K562 (cell line): ENCODE measurements at regions not wholly inside any gene's neighbourhood (a gene's known extent, or its start where the extent isn't known, plus 50 kb on each side); places are given as distances from the start of the nearest gene placed in this dataset.

Experiments
- ATAC-seq: fragments of 200-7000 bp; cut with Tn5 transposase; 3 replicates; pipeline ENCODE4 v1.9.1; 2020; ENCODE audit warnings: moderate library complexity
- BruUV-seq: library from RNA; stranded (reverse); fragments of 400-500 nt; replicated peaks from 2 replicates; lab custom pipeline; 2021; lab: Mats Ljungman, UMichigan
- CTCF ChIA-PET: fragments of 300-600 bp; formaldehyde crosslinking; extraction: SDS; loops from one replicate; lab custom pipeline; 2021; ENCODE audit warnings: low intra/inter-chr PET ratio; lab: Yijun Ruan, JAX
- POLR2A ChIA-PET: fragments of 300-600, 350-650 bp; sonication (Branson Sonifier 250); formaldehyde crosslinking; extraction: SDS; loops from one replicate; lab custom pipeline; 2021; ENCODE audit warnings: antibody characterized with exemption, inconsistent platforms; lab: Yijun Ruan, JAX
- DNase-seq, 4 experiments: peaks; one replicate each; pipeline versions ENCODE4 v3.0.0 to v3.0.0-alpha.2; 2011 to 2018; ENCODE audit warnings: low spot score in 3 of 4, mixed read lengths in 3 of 4; ENCODE audit errors: extremely low read depth in 1 of 4
- FAIRE-seq: peaks from 2 replicates; lab custom pipeline; 2011; peaks lifted over from hg19 to GRCh38; lab: Jason Lieb, UNC
- H2AFZ ChIP-seq: 2 replicates; pipeline ENCODE4 v1.6.0; 2011; ENCODE audit warnings: low read depth, low read length, control low read depth, inconsistent platforms
- H3K27ac ChIP-seq: fragments of 200-600 bp; 3 replicates; pipeline ENCODE4 v1.8.0; 2011; ENCODE audit warnings: low read depth, mild to moderate bottlenecking, control low read depth, inconsistent platforms, low read length, moderate library complexity, mixed read lengths; ENCODE audit errors: extremely low read depth
- H3K27me3 ChIP-seq, 2 experiments: fragments of 300-600 bp in 1 of 2; 2 replicates in 1 of 2; 3 replicates in 1 of 2; pipeline versions ENCODE4 v1.6.0 to v1.8.0; 2011; ENCODE audit warnings: inconsistent platforms in 2 of 2, low read length in 2 of 2, mild to moderate bottlenecking in 1 of 2, mixed read lengths in 1 of 2, moderate library complexity in 1 of 2; ENCODE audit not compliant: control insufficient read depth in 2 of 2, insufficient read depth in 2 of 2
- H3K36me3 ChIP-seq: fragments of 300-600 bp; 3 replicates; pipeline ENCODE4 v1.8.0; 2011; ENCODE audit warnings: mild to moderate bottlenecking, low read length, inconsistent platforms; ENCODE audit not compliant: control insufficient read depth, insufficient read depth
- H3K4me1 ChIP-seq, 2 experiments: fragments of 200-600 bp in 1 of 2; replicated peaks in 1 of 2; 2 replicates in 1 of 2; 3 replicates in 1 of 2; pipeline versions ENCODE4 v1.5.1 to v1.8.0; 2011; ENCODE audit warnings: inconsistent platforms in 2 of 2, low read length in 2 of 2, mild to moderate bottlenecking in 1 of 2, mixed read lengths in 1 of 2, moderate library complexity in 1 of 2; ENCODE audit not compliant: control insufficient read depth in 2 of 2, insufficient read depth in 2 of 2
- H3K4me2 ChIP-seq: 2 replicates; pipeline ENCODE4 v1.6.1; 2011; ENCODE audit warnings: low read length, control low read depth, inconsistent platforms, mixed read lengths; ENCODE audit not compliant: insufficient read depth
- H3K4me3 ChIP-seq: fragments of 200-600 bp; sonication (generic), shearing (Covaris generic); 2 replicates; pipeline ENCODE4 v1.5.1; 2016; ENCODE audit warnings: control low read depth, inconsistent platforms
- H3K79me2 ChIP-seq: fragments of 200-600 bp; 3 replicates; pipeline ENCODE4 v1.8.0; 2011; ENCODE audit warnings: low read length, inconsistent platforms; ENCODE audit not compliant: control insufficient read depth, insufficient read depth
- H3K9ac ChIP-seq, 2 experiments: 2 replicates each; pipeline versions ENCODE4 v1.6.0 to v1.6.1; 2011; ENCODE audit warnings: low read depth in 2 of 2, low read length in 2 of 2, control low read depth in 1 of 2, inconsistent platforms in 1 of 2, mild to moderate bottlenecking in 1 of 2, mixed read lengths in 1 of 2; ENCODE audit not compliant: insufficient read depth in 1 of 2
- H3K9me1 ChIP-seq: one replicate; pipeline ENCODE4 v1.6.0; 2011; ENCODE audit warnings: inconsistent platforms, mild to moderate bottlenecking, low read length, moderate library complexity; ENCODE audit not compliant: control insufficient read depth, insufficient read depth
- H3K9me3 ChIP-seq: replicated peaks from 2 replicates; pipeline ENCODE4 v1.5.1; 2011; ENCODE audit warnings: low read depth, low read length, inconsistent platforms; ENCODE audit not compliant: control insufficient read depth, insufficient read depth
- H4K20me1 ChIP-seq: replicated peaks from 2 replicates; pipeline ENCODE4 v1.6.1; 2011; ENCODE audit warnings: low read length, inconsistent platforms, mixed read lengths; ENCODE audit not compliant: control insufficient read depth, insufficient read depth
- ASH1L ChIP-seq: fragments of 450-650 bp; IDR thresholded peaks from 2 replicates; pipeline ENCODE4 v1.6.1; 2018; ENCODE audit warnings: borderline replicate concordance, mild to moderate bottlenecking, low read depth; ENCODE audit not compliant: partially characterized antibody
- MECOM ChIP-seq: fragments of 250-450 bp; sonication (Bioruptor Pico); IDR thresholded peaks from 2 replicates; pipeline ENCODE4 v1.8.0; 2022; ENCODE audit warnings: inconsistent platforms
- NFIC ChIP-seq: fragments of 450-650 bp; IDR thresholded peaks from 2 replicates; pipeline ENCODE4 v1.6.1; 2017; ENCODE audit warnings: mild to moderate bottlenecking, inconsistent platforms
- RBM25 ChIP-seq: fragments of 200-400 bp; formaldehyde crosslinking; IDR thresholded peaks from 2 replicates; pipeline ENCODE4 v1.6.1; 2018; ENCODE audit warnings: low read length, low read depth, moderate library complexity; ENCODE audit not compliant: severe bottlenecking
- WGBS: fragments of 100-300 bp; shearing (Covaris generic); methylation state at CpG from one replicate; pipeline ENCODE4 v1.1.6; 2016; ENCODE audit warnings: low coverage, mixed read lengths; ENCODE audit not compliant: insufficient coverage; ENCODE audit errors: missing lambda C conversion rate; 5-methylcytosine and 5-hydroxymethylcytosine counted together
- in situ Hi-C: fragments of 300-500 bp; cut with MboI; formaldehyde crosslinking; loops from 4 replicates; pipeline ENCODE4 v1.15.0; 2018; ENCODE audit warnings: inconsistent platforms, mixed read lengths
- intact Hi-C: fragments of 100-400 bp; cut with micrococcal nuclease; formaldehyde crosslinking; loops from 2 replicates; pipeline ENCODE4 v1.14.2; 2022

GRCh38 chr5:171673328-171673727 lies 112.3 kb upstream of the SMIM23 start:
- no peaks in the 10 kb centered on the region for H3K36me3 ChIP-seq
- H3K27ac ChIP-seq: no peak overlapping the region
- no peaks in the 10 kb centered on the region for H3K79me2 ChIP-seq
- BruUV-seq: no TSS peak
- in situ Hi-C loops: no loop called here
- H4K20me1 ChIP-seq: no peaks in the 10 kb centered on the region
- no peak for DNase-seq
- peak; percentile 11; the same call in 1 of the 2 replicates for TF ChIP-seq NFIC
- no peak for TF ChIP-seq MECOM (CRISPR knock-in tag)
- intact Hi-C loops: no loop called here
- H3K4me1 ChIP-seq: no peaks in the 10 kb centered on the region
- ATAC-seq: no peak
- POLR2A ChIA-PET: interaction anchor here (0.7 to 1.2 kb wide), 2 partner anchors 14 to 21 kb away, joined by 3 read pairs; no protein-coding TSS in a partner anchor
- CTCF ChIA-PET: no interaction called here
- peaks cover 2 to 8% of the 10 kb centered on the region in 2 experiments; a peak in 2 of 5 replicates for H3K27me3 ChIP-seq
- no peaks in the 10 kb centered on the region for H3K9me3 ChIP-seq
- 0% methylated on average over 1 of the region's 1 CpG for WGBS
- no peak for FAIRE-seq
- no peaks in the 10 kb centered on the region for H3K9me1 ChIP-seq
- no peak overlapping the region for H3K4me2 ChIP-seq
- no peak overlapping the region for H2AFZ ChIP-seq
- H3K4me3 ChIP-seq: no peak overlapping the region
- no peak overlapping the region for H3K9ac ChIP-seq

DNA sequence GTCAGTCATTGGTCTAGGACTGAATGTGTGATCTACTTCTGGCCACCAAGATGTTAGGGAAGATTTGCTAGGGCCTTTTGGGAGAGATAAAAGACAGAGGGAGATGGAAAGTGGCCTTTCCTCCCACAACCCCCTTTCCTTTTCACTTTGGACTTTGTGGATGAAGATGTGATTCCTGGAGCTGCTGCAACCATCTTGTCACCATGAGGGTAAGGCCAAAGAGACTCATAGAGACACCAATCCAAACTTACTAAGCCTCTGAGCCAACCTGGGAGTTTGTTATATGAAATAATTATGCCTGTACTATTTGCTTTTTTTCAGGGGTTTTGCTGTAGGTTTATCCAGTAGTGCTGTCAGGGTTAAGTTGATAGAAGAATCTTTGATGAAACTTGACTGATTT lies 111.8 kb upstream of the SMIM23 start:
- Histone ChIP-seq H3K9ac (no peak overlapping the region), H2AFZ (no peak overlapping the region), H3K4me2 (no peak overlapping the region), H3K36me3 (no peaks in the 10 kb centered on the region), H3K9me3 (no peaks in the 10 kb centered on the region), H3K4me3 (no peak overlapping the region), H3K4me1 (no peaks in the 10 kb centered on the region), H3K27me3 (peaks cover 0 to 8% of the 10 kb centered on the region in 2 experiments; a peak in 2 of 5 replicates), H3K9me1 (no peaks in the 10 kb centered on the region), H3K27ac (no peak overlapping the region), H3K79me2 (no peaks in the 10 kb centered on the region), H4K20me1 (no peaks in the 10 kb centered on the region)
- intact Hi-C loops (no loop called here), in situ Hi-C loops (no loop called here)
- TF ChIP-seq ASH1L: no peak
- peak; percentile 89 for TF ChIP-seq RBM25
- POLR2A ChIA-PET: interaction anchor here (1.2 kb wide), 1 partner anchor 14 kb away, joined by 3 read pairs; no protein-coding TSS in a partner anchor
- FAIRE-seq (no peak), ATAC-seq (no peak), DNase-seq (no peak)
- CTCF ChIA-PET: no interaction called here
- no TSS peak for BruUV-seq
